H1 (cell line): ENCODE measurements at regions not wholly inside any gene's neighbourhood (a gene's known extent, or its start where the extent isn't known, plus 50 kb on each side); places are given as distances from the start of the nearest gene placed in this dataset.

Experiments used
- EP300 ChIP-seq, 2 experiments: IDR thresholded peaks; 1 replicate in 1 of 2; 2 replicates in 1 of 2; pipeline ENCODE4 v1.6.1; 2011 to 2012; ENCODE audit warnings: low read depth in 2 of 2, low read length in 2 of 2, mild to moderate bottlenecking in 2 of 2, borderline replicate concordance in 1 of 2, inconsistent platforms in 1 of 2, moderate library complexity in 1 of 2
- EZH2 ChIP-seq: fragments of 200-600 bp; sonication (generic); IDR thresholded peaks from 2 replicates; pipeline ENCODE4 v1.7.1; 2012; ENCODE audit warnings: low read depth, mild to moderate bottlenecking, moderate library complexity, low read length, inconsistent platforms; ENCODE audit not compliant: severe bottlenecking
- FOSL1 ChIP-seq: IDR thresholded peaks from 2 replicates; pipeline ENCODE4 v1.6.1; 2011; ENCODE audit warnings: mild to moderate bottlenecking, low read depth, low read length, moderate library complexity; ENCODE audit not compliant: insufficient read depth
- POLR2A ChIP-seq, 2 experiments: IDR thresholded peaks; 1 replicate in 1 of 2; 2 replicates in 1 of 2; pipeline ENCODE4 v1.6.1; 2011; ENCODE audit warnings: low read depth in 2 of 2, low read length in 2 of 2, mild to moderate bottlenecking in 2 of 2; ENCODE audit errors: control extremely low read depth in 1 of 2
- RFX5 ChIP-seq: IDR thresholded peaks from 2 replicates; pipeline ENCODE4 v1.6.1; 2011; ENCODE audit warnings: low read depth, low read length, improper control_type of control experiment, borderline replicate concordance
- RXRA ChIP-seq: IDR thresholded peaks from 2 replicates; pipeline ENCODE4 v1.6.1; 2011; ENCODE audit warnings: low read depth, mild to moderate bottlenecking, low read length, moderate library complexity; ENCODE audit not compliant: insufficient read depth
- SIX5 ChIP-seq: IDR thresholded peaks from 2 replicates; pipeline ENCODE4 v1.6.1; 2011; ENCODE audit warnings: mild to moderate bottlenecking, low read depth, low read length
- SRF ChIP-seq: IDR thresholded peaks from 2 replicates; pipeline ENCODE4 v1.6.1; 2011; ENCODE audit warnings: mild to moderate bottlenecking, low read depth, low read length, moderate library complexity
- TAF1 ChIP-seq: IDR thresholded peaks from 2 replicates; pipeline ENCODE4 v1.6.1; 2011; ENCODE audit warnings: mild to moderate bottlenecking, low read depth, low read length
- USF2 ChIP-seq: IDR thresholded peaks from 2 replicates; pipeline ENCODE4 v1.6.1; 2011; ENCODE audit warnings: low read length, improper control_type of control experiment
- TF ChIP-seq, protein P1 (sequence below), 3 experiments: IDR thresholded peaks; 1 replicate in 2 of 3; 2 replicates in 1 of 3; pipeline versions ENCODE4 v1.5.1 to v1.6.1; 2011; ENCODE audit warnings: low read length in 3 of 3, mild to moderate bottlenecking in 3 of 3, inconsistent platforms in 2 of 3, low read depth in 1 of 3, moderate library complexity in 1 of 3; ENCODE audit not compliant: insufficient read depth in 1 of 3; ENCODE audit errors: control extremely low read depth in 1 of 3
- TF ChIP-seq, protein P2 (sequence below): IDR thresholded peaks from 2 replicates; pipeline ENCODE4 v1.6.1; 2012; ENCODE audit warnings: inconsistent platforms

DNA sequence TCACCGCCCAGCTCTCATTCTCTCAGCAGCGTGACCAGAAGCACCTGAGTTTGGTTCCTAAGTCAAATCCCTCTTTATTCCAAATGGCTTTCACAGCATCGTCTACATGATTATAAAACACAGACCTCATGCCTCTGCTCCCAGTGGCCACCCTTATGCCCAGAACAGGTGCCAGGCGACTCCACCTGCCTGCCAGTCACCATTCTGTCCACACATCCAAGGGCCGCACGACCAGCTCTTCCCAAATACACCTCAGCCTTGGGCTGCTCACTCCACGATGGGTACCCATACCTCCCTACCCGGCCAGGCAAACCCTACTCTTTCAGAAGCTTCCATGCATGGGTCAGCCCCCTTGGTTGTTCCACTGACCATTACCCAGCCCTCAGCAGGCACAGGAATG lies 851.6 kb upstream of the SALL3 start:
- TF ChIP-seq, protein P1, sequence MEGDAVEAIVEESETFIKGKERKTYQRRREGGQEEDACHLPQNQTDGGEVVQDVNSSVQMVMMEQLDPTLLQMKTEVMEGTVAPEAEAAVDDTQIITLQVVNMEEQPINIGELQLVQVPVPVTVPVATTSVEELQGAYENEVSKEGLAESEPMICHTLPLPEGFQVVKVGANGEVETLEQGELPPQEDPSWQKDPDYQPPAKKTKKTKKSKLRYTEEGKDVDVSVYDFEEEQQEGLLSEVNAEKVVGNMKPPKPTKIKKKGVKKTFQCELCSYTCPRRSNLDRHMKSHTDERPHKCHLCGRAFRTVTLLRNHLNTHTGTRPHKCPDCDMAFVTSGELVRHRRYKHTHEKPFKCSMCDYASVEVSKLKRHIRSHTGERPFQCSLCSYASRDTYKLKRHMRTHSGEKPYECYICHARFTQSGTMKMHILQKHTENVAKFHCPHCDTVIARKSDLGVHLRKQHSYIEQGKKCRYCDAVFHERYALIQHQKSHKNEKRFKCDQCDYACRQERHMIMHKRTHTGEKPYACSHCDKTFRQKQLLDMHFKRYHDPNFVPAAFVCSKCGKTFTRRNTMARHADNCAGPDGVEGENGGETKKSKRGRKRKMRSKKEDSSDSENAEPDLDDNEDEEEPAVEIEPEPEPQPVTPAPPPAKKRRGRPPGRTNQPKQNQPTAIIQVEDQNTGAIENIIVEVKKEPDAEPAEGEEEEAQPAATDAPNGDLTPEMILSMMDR (IDR thresholded peaks at IDR 0.05; ENCODE audit: control extremely low read depth in 1 of 3, insufficient read depth in 1 of 3, low read depth in 1 of 3, low read length in 3 of 3) = no peak
- TF ChIP-seq, protein P2, sequence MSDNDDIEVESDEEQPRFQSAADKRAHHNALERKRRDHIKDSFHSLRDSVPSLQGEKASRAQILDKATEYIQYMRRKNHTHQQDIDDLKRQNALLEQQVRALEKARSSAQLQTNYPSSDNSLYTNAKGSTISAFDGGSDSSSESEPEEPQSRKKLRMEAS = no peak
- TF ChIP-seq USF2 (no peak), TAF1 (no peak), EZH2 (no peak), SIX5 (no peak), EP300 (IDR thresholded peaks at IDR 0.05; ENCODE audit: borderline replicate concordance in 1 of 2, low read depth in 2 of 2, low read length in 2 of 2) (no peak), FOSL1 (no peak), RFX5 (no peak), SRF (no peak), POLR2A (IDR thresholded peaks at IDR 0.05; ENCODE audit: control extremely low read depth in 1 of 2, low read depth in 2 of 2, low read length in 2 of 2) (no peak), RXRA (no peak)
